ENCODE measurements at regions not wholly inside any gene's neighbourhood (a gene's known extent, or its start where the extent isn't known, plus 50 kb on each side); places are given as distances from the start of the nearest gene placed in this dataset.

GRCh38 chr20:40161391-40161790 is 527.6 kb downstream of the MAFB start:
- no peak for DNase-seq

GRCh38 chr20:40160097-40160550 is 528.9 kb downstream of the MAFB start:
- peak; percentile 15 to 18 for DNase-seq

GRCh38 chr20:40159276-40159675 is 529.8 kb downstream of the MAFB start:
- DNase-seq, result no peak

GRCh38 chr20:40156600-40157317 is 532.3 kb downstream of the MAFB start:
- DNase-seq, result no peak

GRCh38 chr20:40154514-40154913 is 534.5 kb downstream of the MAFB start:
- DNase-seq, result no peak

GRCh38 chr20:40148886-40149285 is 540.1 kb downstream of the MAFB start:
- no peak for DNase-seq

GRCh38 chr20:40146071-40146470 is 543.0 kb downstream of the MAFB start:
- DNase-seq, result no peak

- no peak for DNase-seq
Observed at GRCh38 chr20:40144581-40144980, 544.5 kb downstream of the MAFB start.

GRCh38 chr20:40134176-40134575 is 554.9 kb downstream of the MAFB start:
- no peak for DNase-seq

GRCh38 chr20:40120827-40121226 is 568.2 kb downstream of the MAFB start:
- no peak for DNase-seq

- no peak for DNase-seq
Observed at GRCh38 chr20:40111282-40111681, 577.8 kb downstream of the MAFB start.

- peak; percentile 38 to 44 for DNase-seq
Observed at GRCh38 chr20:40110311-40110831, 578.7 kb downstream of the MAFB start.

- no peak for DNase-seq
Observed at GRCh38 chr20:40109136-40109535, 579.9 kb downstream of the MAFB start.

- no peak for DNase-seq
Observed at GRCh38 chr20:40108321-40108720, 580.7 kb downstream of the MAFB start.

GRCh38 chr20:40104959-40105358 is 584.1 kb downstream of the MAFB start:
- no peak for DNase-seq

- DNase-seq, result no peak
Observed at GRCh38 chr20:40103420-40103819, 585.6 kb downstream of the MAFB start.

- no peak for DNase-seq
Observed at GRCh38 chr20:40101560-40101959, 587.5 kb downstream of the MAFB start.

GRCh38 chr20:40100261-40100660 is 588.8 kb downstream of the MAFB start:
- DNase-seq, result no peak

- DNase-seq, result no peak
Observed at GRCh38 chr20:40090236-40090635, 598.8 kb downstream of the MAFB start.

GRCh38 chr20:40087496-40087895 is 601.5 kb downstream of the MAFB start:
- DNase-seq, result no peak

- no peak for DNase-seq
Observed at GRCh38 chr20:40085513-40085912, 603.5 kb downstream of the MAFB start.

- no peak for DNase-seq
Observed at GRCh38 chr20:40082436-40082835, 606.6 kb downstream of the MAFB start.

- DNase-seq, result no peak
Observed at GRCh38 chr20:40081653-40082052, 607.4 kb downstream of the MAFB start.
